ENCODE measurements at regions not wholly inside any gene's neighbourhood (a gene's known extent, or its start where the extent isn't known, plus 50 kb on each side); places are given as distances from the start of the nearest gene placed in this dataset.

GRCh38 chr9:78777747-78778146, 480.8 kb downstream of the PSAT1 start:
- TF ChIP-seq, protein P1, sequence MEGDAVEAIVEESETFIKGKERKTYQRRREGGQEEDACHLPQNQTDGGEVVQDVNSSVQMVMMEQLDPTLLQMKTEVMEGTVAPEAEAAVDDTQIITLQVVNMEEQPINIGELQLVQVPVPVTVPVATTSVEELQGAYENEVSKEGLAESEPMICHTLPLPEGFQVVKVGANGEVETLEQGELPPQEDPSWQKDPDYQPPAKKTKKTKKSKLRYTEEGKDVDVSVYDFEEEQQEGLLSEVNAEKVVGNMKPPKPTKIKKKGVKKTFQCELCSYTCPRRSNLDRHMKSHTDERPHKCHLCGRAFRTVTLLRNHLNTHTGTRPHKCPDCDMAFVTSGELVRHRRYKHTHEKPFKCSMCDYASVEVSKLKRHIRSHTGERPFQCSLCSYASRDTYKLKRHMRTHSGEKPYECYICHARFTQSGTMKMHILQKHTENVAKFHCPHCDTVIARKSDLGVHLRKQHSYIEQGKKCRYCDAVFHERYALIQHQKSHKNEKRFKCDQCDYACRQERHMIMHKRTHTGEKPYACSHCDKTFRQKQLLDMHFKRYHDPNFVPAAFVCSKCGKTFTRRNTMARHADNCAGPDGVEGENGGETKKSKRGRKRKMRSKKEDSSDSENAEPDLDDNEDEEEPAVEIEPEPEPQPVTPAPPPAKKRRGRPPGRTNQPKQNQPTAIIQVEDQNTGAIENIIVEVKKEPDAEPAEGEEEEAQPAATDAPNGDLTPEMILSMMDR (IDR thresholded peaks at IDR 0.05): no peak
- TF ChIP-seq POLR2AphosphoS5 (IDR thresholded peaks at IDR 0.05): no peak
- TF ChIP-seq POLR2A (IDR thresholded peaks at IDR 0.05): no peak
